Inflammatory macrophage treated with lipopolysaccharide for 4 hours (primary cell): ENCODE measurements at regions not wholly inside any gene's neighbourhood (a gene's known extent, or its start where the extent isn't known, plus 50 kb on each side); places are given as distances from the start of the nearest gene placed in this dataset.
A peak's percentile ranks its signal among the peaks of the same experiment; 100 is the strongest.
"Not testable (repeated sequence)": the region's sequence is repeated elsewhere in the genome, so short reads cannot be mapped to it uniquely, and the experiment has no call there.

ENCODE experiments used
- DNase-seq: peaks from one replicate; pipeline ENCODE4 v3.0.0-alpha.2; 2020

- no peak for DNase-seq
These were observed 122.7 kb upstream of the C1GALT1C1 start for GRCh38 chrX:120752431-120753082.

GRCh38 chrX:120751683-120752082, 121.8 kb upstream of the C1GALT1C1 start:
- DNase-seq: no peak

GRCh38 chrX:120750381-120750780, 120.5 kb upstream of the C1GALT1C1 start:
- DNase-seq: no peak

- DNase-seq: no peak
These were observed 119.4 kb upstream of the C1GALT1C1 start for GRCh38 chrX:120749141-120749846.

- DNase-seq: no peak
These were observed 116.3 kb upstream of the C1GALT1C1 start for GRCh38 chrX:120746153-120746552.

GRCh38 chrX:120742946-120743665, 113.3 kb upstream of the C1GALT1C1 start:
- DNase-seq: no peak

- DNase-seq: no peak
These were observed 111.6 kb upstream of the C1GALT1C1 start for GRCh38 chrX:120741452-120741851.

GRCh38 chrX:120740072-120740471, 110.2 kb upstream of the C1GALT1C1 start:
- no peak for DNase-seq

GRCh38 chrX:120739300-120739699, 109.4 kb upstream of the C1GALT1C1 start:
- no peak for DNase-seq

- no peak for DNase-seq
These were observed 107.1 kb upstream of the C1GALT1C1 start for GRCh38 chrX:120736989-120737388.

- no peak for DNase-seq
These were observed 106.1 kb upstream of the C1GALT1C1 start for GRCh38 chrX:120735966-120736365.

GRCh38 chrX:120732879-120733278, 103.0 kb upstream of the C1GALT1C1 start:
- DNase-seq: no peak

GRCh38 chrX:120732461-120732860, 102.6 kb upstream of the C1GALT1C1 start:
- DNase-seq: no peak

GRCh38 chrX:120731386-120731785, 101.5 kb upstream of the C1GALT1C1 start:
- DNase-seq: no peak

GRCh38 chrX:120729506-120730255, 99.8 kb upstream of the C1GALT1C1 start:
- DNase-seq: not testable (repeated sequence)

- no peak for DNase-seq
These were observed 98.1 kb upstream of the C1GALT1C1 start for GRCh38 chrX:120727911-120728310.

GRCh38 chrX:120727452-120727851, 97.6 kb upstream of the C1GALT1C1 start:
- DNase-seq: no peak

- no peak for DNase-seq
These were observed 96.4 kb upstream of the C1GALT1C1 start for GRCh38 chrX:120726294-120726693.

GRCh38 chrX:120725874-120726273, 96.0 kb upstream of the C1GALT1C1 start:
- DNase-seq: no peak

- no peak for DNase-seq
These were observed 89.8 kb upstream of the C1GALT1C1 start for GRCh38 chrX:120719622-120720021.

- no peak for DNase-seq
These were observed 89.1 kb upstream of the C1GALT1C1 start for GRCh38 chrX:120718969-120719368.

- not testable (repeated sequence) for DNase-seq
These were observed 72.5 kb upstream of the C1GALT1C1 start for GRCh38 chrX:120702337-120702736.

- peak; percentile 5 for DNase-seq
These were observed 67.2 kb upstream of the C1GALT1C1 start for GRCh38 chrX:120697053-120697452.
